ENCODE measurements at regions not wholly inside any gene's neighbourhood (a gene's known extent, or its start where the extent isn't known, plus 50 kb on each side); places are given as distances from the start of the nearest gene placed in this dataset.

DNA sequence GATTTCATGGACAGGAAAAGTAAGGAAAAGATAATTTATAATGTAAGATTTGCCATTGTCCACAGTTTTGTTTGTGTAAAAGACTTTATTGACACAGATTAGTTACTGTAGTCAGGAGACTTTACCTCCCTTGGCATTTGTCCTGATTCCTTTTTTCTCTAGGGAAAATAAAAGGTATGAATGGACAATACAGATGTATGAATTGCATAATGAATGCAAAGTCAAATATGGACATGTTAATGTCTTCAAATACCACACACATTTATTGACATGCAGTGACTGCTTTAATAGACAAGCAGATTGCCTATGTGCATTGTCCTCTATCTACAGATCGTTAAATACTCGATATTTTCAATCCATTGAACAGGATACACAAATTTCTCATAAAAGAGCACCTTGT lies 999.7 kb upstream of the SEL1L start:
- no peaks in the 10 kb centered on the region for H3K9me3 ChIP-seq (ENCODE audit: low read depth)
- no peaks in the 10 kb centered on the region for H3K79me2 ChIP-seq
- no peaks in the 10 kb centered on the region for H3K36me3 ChIP-seq (replicated peaks; ENCODE audit: insufficient read depth, low read depth)
- no peaks in the 10 kb centered on the region for H3K9me2 ChIP-seq (replicated peaks; ENCODE audit: insufficient read depth)
- H3K27ac ChIP-seq, result no peak overlapping the region
- no peaks in the 10 kb centered on the region for H3K27me3 ChIP-seq
- no peaks in the 10 kb centered on the region for H3K4me1 ChIP-seq (ENCODE audit: insufficient read depth)
- H3K4me3 ChIP-seq, result no peak overlapping the region
- WGBS (ENCODE audit: low lambda C conversion rate, missing lambda C conversion rate), result 96% methylated on average over 2 of the region's 2 CpGs
- H4K20me1 ChIP-seq (ENCODE audit: insufficient read depth, poor library complexity, severe bottlenecking), result no peaks in the 10 kb centered on the region
- no peak overlapping the region for H3K4me2 ChIP-seq
- no peak for DNase-seq (ENCODE audit: low spot score)
- no peak for TF ChIP-seq EZH2 (IDR thresholded peaks at IDR 0.05; ENCODE audit: borderline replicate concordance)
- TF ChIP-seq, protein P1, sequence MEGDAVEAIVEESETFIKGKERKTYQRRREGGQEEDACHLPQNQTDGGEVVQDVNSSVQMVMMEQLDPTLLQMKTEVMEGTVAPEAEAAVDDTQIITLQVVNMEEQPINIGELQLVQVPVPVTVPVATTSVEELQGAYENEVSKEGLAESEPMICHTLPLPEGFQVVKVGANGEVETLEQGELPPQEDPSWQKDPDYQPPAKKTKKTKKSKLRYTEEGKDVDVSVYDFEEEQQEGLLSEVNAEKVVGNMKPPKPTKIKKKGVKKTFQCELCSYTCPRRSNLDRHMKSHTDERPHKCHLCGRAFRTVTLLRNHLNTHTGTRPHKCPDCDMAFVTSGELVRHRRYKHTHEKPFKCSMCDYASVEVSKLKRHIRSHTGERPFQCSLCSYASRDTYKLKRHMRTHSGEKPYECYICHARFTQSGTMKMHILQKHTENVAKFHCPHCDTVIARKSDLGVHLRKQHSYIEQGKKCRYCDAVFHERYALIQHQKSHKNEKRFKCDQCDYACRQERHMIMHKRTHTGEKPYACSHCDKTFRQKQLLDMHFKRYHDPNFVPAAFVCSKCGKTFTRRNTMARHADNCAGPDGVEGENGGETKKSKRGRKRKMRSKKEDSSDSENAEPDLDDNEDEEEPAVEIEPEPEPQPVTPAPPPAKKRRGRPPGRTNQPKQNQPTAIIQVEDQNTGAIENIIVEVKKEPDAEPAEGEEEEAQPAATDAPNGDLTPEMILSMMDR (IDR thresholded peaks at IDR 0.05; ENCODE audit: poor library complexity), result no peak
- TF ChIP-seq EZH2phosphoT487 (IDR thresholded peaks at IDR 0.05; ENCODE audit: low read depth, severe bottlenecking, unreplicated experiment), result no peak
- no peak overlapping the region for H2AFZ ChIP-seq

DNA sequence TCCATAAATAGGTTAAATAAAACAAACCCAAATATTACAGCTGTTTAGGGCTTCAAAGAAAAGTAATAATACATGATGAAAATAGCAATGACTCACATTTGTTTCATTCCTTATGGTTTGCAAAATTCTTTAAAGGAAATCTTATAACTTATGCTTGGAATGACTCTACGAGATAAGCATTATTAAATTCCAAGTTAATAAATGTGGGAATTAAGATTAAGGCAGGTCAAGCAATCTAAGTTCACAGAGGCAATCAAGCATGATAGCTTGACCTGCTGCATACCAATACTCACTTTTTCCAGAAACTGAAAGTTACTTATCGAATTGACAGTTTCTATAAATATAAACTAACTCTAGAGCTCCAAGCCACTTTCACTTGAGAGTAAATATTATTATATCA lies 1002.9 kb upstream of the SEL1L start:
- no peak overlapping the region for H3K4me3 ChIP-seq
- no peak for DNase-seq (ENCODE audit: low spot score)
- no peaks in the 10 kb centered on the region for H3K4me1 ChIP-seq (ENCODE audit: insufficient read depth)
- 86% methylated on average over 2 of the region's 2 CpGs for WGBS (ENCODE audit: low lambda C conversion rate, missing lambda C conversion rate)
- no peaks in the 10 kb centered on the region for H3K9me3 ChIP-seq (ENCODE audit: low read depth)
- no peaks in the 10 kb centered on the region for H3K9me2 ChIP-seq (replicated peaks; ENCODE audit: insufficient read depth)
- no peaks in the 10 kb centered on the region for H3K36me3 ChIP-seq (replicated peaks; ENCODE audit: insufficient read depth, low read depth)
- no peak for TF ChIP-seq EZH2 (IDR thresholded peaks at IDR 0.05; ENCODE audit: borderline replicate concordance)
- TF ChIP-seq, protein P1 (IDR thresholded peaks at IDR 0.05; ENCODE audit: poor library complexity), result no peak
- TF ChIP-seq EZH2phosphoT487 (IDR thresholded peaks at IDR 0.05; ENCODE audit: low read depth, severe bottlenecking, unreplicated experiment), result no peak
- H3K27me3 ChIP-seq, result no peaks in the 10 kb centered on the region
- no peaks in the 10 kb centered on the region for H3K79me2 ChIP-seq
- H4K20me1 ChIP-seq (ENCODE audit: insufficient read depth, poor library complexity, severe bottlenecking), result no peaks in the 10 kb centered on the region
- H3K27ac ChIP-seq, result no peak overlapping the region
- H3K4me2 ChIP-seq, result no peak overlapping the region
- H2AFZ ChIP-seq, result no peak overlapping the region

DNA sequence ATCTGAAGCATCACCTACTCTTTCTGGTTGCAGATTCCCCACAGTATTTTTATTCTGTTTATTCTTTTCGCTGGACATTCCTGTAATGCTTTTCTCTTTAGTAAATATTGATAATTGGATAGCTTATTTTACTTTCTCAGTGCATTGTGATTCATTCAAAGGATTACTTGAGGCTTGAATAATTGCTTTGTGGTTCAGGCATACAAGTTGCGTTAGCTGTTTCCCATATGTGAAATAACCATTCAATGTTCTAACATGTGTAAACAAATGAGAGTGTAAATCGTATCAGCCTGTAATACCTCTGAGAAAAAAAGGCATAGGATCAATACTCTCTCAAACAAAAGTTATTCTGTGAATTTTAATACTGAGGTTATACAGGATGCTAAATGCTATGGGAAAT lies 1004.2 kb upstream of the SEL1L start:
- Histone ChIP-seq H3K79me2 (no peaks in the 10 kb centered on the region), H4K20me1 (ENCODE audit: insufficient read depth, poor library complexity, severe bottlenecking) (no peaks in the 10 kb centered on the region)

More for the DNA sequence above, 1004.2 kb upstream of the SEL1L start:
- Histone ChIP-seq H3K27me3 (no peaks in the 10 kb centered on the region), H3K36me3 (replicated peaks; ENCODE audit: insufficient read depth, low read depth) (no peaks in the 10 kb centered on the region), H3K4me3 (no peak overlapping the region), H3K27ac (no peak overlapping the region), H3K4me1 (ENCODE audit: insufficient read depth) (no peaks in the 10 kb centered on the region), H2AFZ (no peak overlapping the region), H3K9me3 (ENCODE audit: low read depth) (no peaks in the 10 kb centered on the region), H3K9me2 (replicated peaks; ENCODE audit: insufficient read depth) (no peaks in the 10 kb centered on the region), H3K4me2 (no peak overlapping the region)
- DNase-seq (ENCODE audit: low spot score), result no peak
- TF ChIP-seq EZH2 (IDR thresholded peaks at IDR 0.05; ENCODE audit: borderline replicate concordance) (no peak), EZH2phosphoT487 (IDR thresholded peaks at IDR 0.05; ENCODE audit: low read depth, severe bottlenecking, unreplicated experiment) (no peak)
- TF ChIP-seq, protein P1 (IDR thresholded peaks at IDR 0.05; ENCODE audit: poor library complexity), result no peak
- WGBS (ENCODE audit: low lambda C conversion rate, missing lambda C conversion rate), result 44% methylated on average over 3 of the region's 3 CpGs
